SK-N-SH treated with all-trans-retinoic acid at 6 μM for 48 hours (cell line): ENCODE measurements at regions not wholly inside any gene's neighbourhood (a gene's known extent, or its start where the extent isn't known, plus 50 kb on each side); places are given as distances from the start of the nearest gene placed in this dataset.

ENCODE experiments used
- ARNTL ChIP-seq: fragments of 450-650 bp; formaldehyde crosslinking; IDR thresholded peaks from 2 replicates; pipeline ENCODE4 v1.5.0; 2020; ENCODE audit warnings: low read depth, mild to moderate bottlenecking, moderate library complexity, borderline replicate concordance
- BACH2 ChIP-seq: fragments of 250-450 bp; sonication (Bioruptor Pico); IDR thresholded peaks from 2 replicates; pipeline ENCODE4 v1.9.0; 2021; ENCODE audit warnings: mild to moderate bottlenecking, borderline replicate concordance
- CSDC2 ChIP-seq: fragments of 250-450 bp; sonication (Bioruptor Pico); IDR thresholded peaks from 2 replicates; pipeline ENCODE4 v1.5.0; 2020; ENCODE audit warnings: mild to moderate bottlenecking, moderate library complexity
- ESRRG ChIP-seq: fragments of 250-450 bp; sonication (Bioruptor Pico); IDR thresholded peaks from 2 replicates; pipeline ENCODE4 v1.6.1; 2021; ENCODE audit warnings: mild to moderate bottlenecking
- PPARA ChIP-seq: fragments of 250-450 bp; sonication (Bioruptor Pico); IDR thresholded peaks from 2 replicates; pipeline ENCODE4 v1.5.0; 2020; ENCODE audit warnings: mild to moderate bottlenecking, borderline replicate concordance
- RARB ChIP-seq: fragments of 250-450 bp; sonication (Bioruptor Pico); IDR thresholded peaks from 2 replicates; pipeline ENCODE4 v1.8.0; 2021; ENCODE audit warnings: mild to moderate bottlenecking, moderate library complexity
- SNAI2 ChIP-seq: fragments of 250-450 bp; sonication (Bioruptor Pico); IDR thresholded peaks from 2 replicates; pipeline ENCODE4 v1.5.0; 2020; ENCODE audit warnings: mild to moderate bottlenecking, moderate library complexity
- ZC3H10 ChIP-seq: fragments of 250-450 bp; sonication (Bioruptor Pico); IDR thresholded peaks from 2 replicates; pipeline ENCODE4 v1.5.1; 2021; ENCODE audit warnings: mild to moderate bottlenecking, moderate library complexity
- ZFP3 ChIP-seq: fragments of 250-450 bp; sonication (Bioruptor Pico); IDR thresholded peaks from 2 replicates; pipeline ENCODE4 v1.5.0; 2020; ENCODE audit warnings: mild to moderate bottlenecking, moderate library complexity
- ZFP30 ChIP-seq: fragments of 450-650 bp; formaldehyde crosslinking; IDR thresholded peaks from 2 replicates; pipeline ENCODE4 v1.5.0; 2022; ENCODE audit warnings: mild to moderate bottlenecking, moderate library complexity
- ZNF70 ChIP-seq: fragments of 450-650 bp; formaldehyde crosslinking; IDR thresholded peaks from 2 replicates; pipeline ENCODE4 v1.5.0; 2020; ENCODE audit warnings: mild to moderate bottlenecking, moderate library complexity
- TF ChIP-seq, protein P1 (sequence below): fragments of 250-450 bp; sonication (Bioruptor Pico); IDR thresholded peaks from 2 replicates; pipeline ENCODE4 v1.8.0; 2021; ENCODE audit warnings: low read depth, mild to moderate bottlenecking, moderate library complexity, borderline replicate concordance
- TF ChIP-seq, protein P2 (sequence below): fragments of 250-450 bp; sonication (Bioruptor Pico); IDR thresholded peaks from 2 replicates; pipeline ENCODE4 v1.8.0; 2020; ENCODE audit warnings: mild to moderate bottlenecking, moderate library complexity, borderline replicate concordance
- TF ChIP-seq, protein P3 (sequence below): fragments of 250-450 bp; sonication (Bioruptor Pico); IDR thresholded peaks from 2 replicates; pipeline ENCODE4 v1.5.1; 2021; ENCODE audit warnings: mild to moderate bottlenecking, moderate library complexity

DNA sequence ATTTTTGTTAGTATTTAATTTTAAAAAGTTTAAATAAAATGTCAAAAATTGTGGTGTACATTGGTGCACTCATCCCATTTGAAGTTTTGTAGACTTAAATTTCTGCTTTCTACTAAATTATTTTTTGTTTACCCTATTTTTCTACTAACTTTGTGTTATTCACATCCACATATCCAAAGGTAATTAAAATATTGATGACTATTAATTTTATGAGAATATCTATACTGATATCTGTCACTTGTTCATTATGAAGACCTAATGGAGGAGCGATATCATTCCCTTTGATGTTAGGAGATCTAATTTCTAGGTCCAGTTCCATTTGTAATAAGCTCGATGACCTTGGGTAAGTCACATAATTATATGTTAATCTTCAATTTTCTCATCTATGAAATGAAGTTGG lies 325.7 kb upstream of the STXBP6 start:
- TF ChIP-seq ZFP3 (no peak), ZFP30 (no peak), ESRRG (CRISPR knock-in tag) (no peak), RARB (no peak), ZC3H10 (CRISPR knock-in tag) (no peak), ARNTL (CRISPR knock-in tag) (no peak), PPARA (CRISPR knock-in tag) (no peak), BACH2 (no peak), ZNF70 (CRISPR knock-in tag) (no peak), SNAI2 (CRISPR knock-in tag) (no peak), CSDC2 (CRISPR knock-in tag) (no peak)
- TF ChIP-seq, protein P1, sequence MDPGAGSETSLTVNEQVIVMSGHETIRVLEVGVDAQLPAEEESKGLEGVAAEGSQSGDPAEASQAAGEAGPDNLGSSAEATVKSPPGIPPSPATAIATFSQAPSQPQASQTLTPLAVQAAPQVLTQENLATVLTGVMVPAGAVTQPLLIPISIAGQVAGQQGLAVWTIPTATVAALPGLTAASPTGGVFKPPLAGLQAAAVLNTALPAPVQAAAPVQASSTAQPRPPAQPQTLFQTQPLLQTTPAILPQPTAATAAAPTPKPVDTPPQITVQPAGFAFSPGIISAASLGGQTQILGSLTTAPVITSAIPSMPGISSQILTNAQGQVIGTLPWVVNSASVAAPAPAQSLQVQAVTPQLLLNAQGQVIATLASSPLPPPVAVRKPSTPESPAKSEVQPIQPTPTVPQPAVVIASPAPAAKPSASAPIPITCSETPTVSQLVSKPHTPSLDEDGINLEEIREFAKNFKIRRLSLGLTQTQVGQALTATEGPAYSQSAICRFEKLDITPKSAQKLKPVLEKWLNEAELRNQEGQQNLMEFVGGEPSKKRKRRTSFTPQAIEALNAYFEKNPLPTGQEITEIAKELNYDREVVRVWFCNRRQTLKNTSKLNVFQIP (CRISPR knock-in tag): no peak
- TF ChIP-seq, protein P2, sequence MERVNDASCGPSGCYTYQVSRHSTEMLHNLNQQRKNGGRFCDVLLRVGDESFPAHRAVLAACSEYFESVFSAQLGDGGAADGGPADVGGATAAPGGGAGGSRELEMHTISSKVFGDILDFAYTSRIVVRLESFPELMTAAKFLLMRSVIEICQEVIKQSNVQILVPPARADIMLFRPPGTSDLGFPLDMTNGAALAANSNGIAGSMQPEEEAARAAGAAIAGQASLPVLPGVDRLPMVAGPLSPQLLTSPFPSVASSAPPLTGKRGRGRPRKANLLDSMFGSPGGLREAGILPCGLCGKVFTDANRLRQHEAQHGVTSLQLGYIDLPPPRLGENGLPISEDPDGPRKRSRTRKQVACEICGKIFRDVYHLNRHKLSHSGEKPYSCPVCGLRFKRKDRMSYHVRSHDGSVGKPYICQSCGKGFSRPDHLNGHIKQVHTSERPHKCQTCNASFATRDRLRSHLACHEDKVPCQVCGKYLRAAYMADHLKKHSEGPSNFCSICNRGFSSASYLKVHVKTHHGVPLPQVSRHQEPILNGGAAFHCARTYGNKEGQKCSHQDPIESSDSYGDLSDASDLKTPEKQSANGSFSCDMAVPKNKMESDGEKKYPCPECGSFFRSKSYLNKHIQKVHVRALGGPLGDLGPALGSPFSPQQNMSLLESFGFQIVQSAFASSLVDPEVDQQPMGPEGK: no peak
- TF ChIP-seq, protein P3, sequence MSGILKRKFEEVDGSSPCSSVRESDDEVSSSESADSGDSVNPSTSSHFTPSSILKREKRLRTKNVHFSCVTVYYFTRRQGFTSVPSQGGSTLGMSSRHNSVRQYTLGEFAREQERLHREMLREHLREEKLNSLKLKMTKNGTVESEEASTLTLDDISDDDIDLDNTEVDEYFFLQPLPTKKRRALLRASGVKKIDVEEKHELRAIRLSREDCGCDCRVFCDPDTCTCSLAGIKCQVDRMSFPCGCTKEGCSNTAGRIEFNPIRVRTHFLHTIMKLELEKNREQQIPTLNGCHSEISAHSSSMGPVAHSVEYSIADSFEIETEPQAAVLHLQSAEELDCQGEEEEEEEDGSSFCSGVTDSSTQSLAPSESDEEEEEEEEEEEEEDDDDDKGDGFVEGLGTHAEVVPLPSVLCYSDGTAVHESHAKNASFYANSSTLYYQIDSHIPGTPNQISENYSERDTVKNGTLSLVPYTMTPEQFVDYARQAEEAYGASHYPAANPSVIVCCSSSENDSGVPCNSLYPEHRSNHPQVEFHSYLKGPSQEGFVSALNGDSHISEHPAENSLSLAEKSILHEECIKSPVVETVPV (CRISPR knock-in tag): no peak
